K562 (cell line): ENCODE measurements at regions not wholly inside any gene's neighbourhood (a gene's known extent, or its start where the extent isn't known, plus 50 kb on each side); places are given as distances from the start of the nearest gene placed in this dataset.

ENCODE experiments used
- ATAC-seq: fragments of 200-7000 bp; cut with Tn5 transposase; 3 replicates; pipeline ENCODE4 v1.9.1; 2020; ENCODE audit warnings: moderate library complexity
- BruUV-seq: library from RNA; stranded (reverse); fragments of 400-500 nt; replicated peaks from 2 replicates; lab custom pipeline; 2021; lab: Mats Ljungman, UMichigan
- CTCF ChIA-PET: fragments of 300-600 bp; formaldehyde crosslinking; extraction: SDS; loops from one replicate; lab custom pipeline; 2021; ENCODE audit warnings: low intra/inter-chr PET ratio; lab: Yijun Ruan, JAX
- POLR2A ChIA-PET: fragments of 300-600, 350-650 bp; sonication (Branson Sonifier 250); formaldehyde crosslinking; extraction: SDS; loops from one replicate; lab custom pipeline; 2021; ENCODE audit warnings: antibody characterized with exemption, inconsistent platforms; lab: Yijun Ruan, JAX
- DNase-seq, 4 experiments: peaks; one replicate each; pipeline versions ENCODE4 v3.0.0 to v3.0.0-alpha.2; 2011 to 2018; ENCODE audit warnings: low spot score in 3 of 4, mixed read lengths in 3 of 4; ENCODE audit errors: extremely low read depth in 1 of 4
- FAIRE-seq: peaks from 2 replicates; lab custom pipeline; 2011; peaks lifted over from hg19 to GRCh38; lab: Jason Lieb, UNC
- H2AFZ ChIP-seq: 2 replicates; pipeline ENCODE4 v1.6.0; 2011; ENCODE audit warnings: low read depth, low read length, control low read depth, inconsistent platforms
- H3K27ac ChIP-seq: fragments of 200-600 bp; 3 replicates; pipeline ENCODE4 v1.8.0; 2011; ENCODE audit warnings: low read depth, mild to moderate bottlenecking, control low read depth, inconsistent platforms, low read length, moderate library complexity, mixed read lengths; ENCODE audit errors: extremely low read depth
- H3K27me3 ChIP-seq, 2 experiments: fragments of 300-600 bp in 1 of 2; 2 replicates in 1 of 2; 3 replicates in 1 of 2; pipeline versions ENCODE4 v1.6.0 to v1.8.0; 2011; ENCODE audit warnings: inconsistent platforms in 2 of 2, low read length in 2 of 2, mild to moderate bottlenecking in 1 of 2, mixed read lengths in 1 of 2, moderate library complexity in 1 of 2; ENCODE audit not compliant: control insufficient read depth in 2 of 2, insufficient read depth in 2 of 2
- H3K36me3 ChIP-seq: fragments of 300-600 bp; 3 replicates; pipeline ENCODE4 v1.8.0; 2011; ENCODE audit warnings: mild to moderate bottlenecking, low read length, inconsistent platforms; ENCODE audit not compliant: control insufficient read depth, insufficient read depth
- H3K4me1 ChIP-seq, 2 experiments: fragments of 200-600 bp in 1 of 2; replicated peaks in 1 of 2; 2 replicates in 1 of 2; 3 replicates in 1 of 2; pipeline versions ENCODE4 v1.5.1 to v1.8.0; 2011; ENCODE audit warnings: inconsistent platforms in 2 of 2, low read length in 2 of 2, mild to moderate bottlenecking in 1 of 2, mixed read lengths in 1 of 2, moderate library complexity in 1 of 2; ENCODE audit not compliant: control insufficient read depth in 2 of 2, insufficient read depth in 2 of 2
- H3K4me2 ChIP-seq: 2 replicates; pipeline ENCODE4 v1.6.1; 2011; ENCODE audit warnings: low read length, control low read depth, inconsistent platforms, mixed read lengths; ENCODE audit not compliant: insufficient read depth
- H3K4me3 ChIP-seq: fragments of 200-600 bp; sonication (generic), shearing (Covaris generic); 2 replicates; pipeline ENCODE4 v1.5.1; 2016; ENCODE audit warnings: control low read depth, inconsistent platforms
- H3K79me2 ChIP-seq: fragments of 200-600 bp; 3 replicates; pipeline ENCODE4 v1.8.0; 2011; ENCODE audit warnings: low read length, inconsistent platforms; ENCODE audit not compliant: control insufficient read depth, insufficient read depth
- H3K9ac ChIP-seq, 2 experiments: 2 replicates each; pipeline versions ENCODE4 v1.6.0 to v1.6.1; 2011; ENCODE audit warnings: low read depth in 2 of 2, low read length in 2 of 2, control low read depth in 1 of 2, inconsistent platforms in 1 of 2, mild to moderate bottlenecking in 1 of 2, mixed read lengths in 1 of 2; ENCODE audit not compliant: insufficient read depth in 1 of 2
- H3K9me1 ChIP-seq: one replicate; pipeline ENCODE4 v1.6.0; 2011; ENCODE audit warnings: inconsistent platforms, mild to moderate bottlenecking, low read length, moderate library complexity; ENCODE audit not compliant: control insufficient read depth, insufficient read depth
- H3K9me3 ChIP-seq: replicated peaks from 2 replicates; pipeline ENCODE4 v1.5.1; 2011; ENCODE audit warnings: low read depth, low read length, inconsistent platforms; ENCODE audit not compliant: control insufficient read depth, insufficient read depth
- H4K20me1 ChIP-seq: replicated peaks from 2 replicates; pipeline ENCODE4 v1.6.1; 2011; ENCODE audit warnings: low read length, inconsistent platforms, mixed read lengths; ENCODE audit not compliant: control insufficient read depth, insufficient read depth
- C11orf30 ChIP-seq: fragments of 450-650 bp; IDR thresholded peaks from 2 replicates; pipeline ENCODE4 v1.6.1; 2016; ENCODE audit warnings: low read depth, mild to moderate bottlenecking
- MAFG ChIP-seq: fragments of 450-650 bp; conservative IDR thresholded peaks from 2 replicates; pipeline ENCODE4 v1.6.1; 2016; ENCODE audit warnings: missing genetic modification characterization, missing compliant biosample characterization
- NR3C1 ChIP-seq: sonication (generic); formaldehyde crosslinking; IDR thresholded peaks from 2 replicates; pipeline ENCODE4 v1.8.1; 2022; ENCODE audit warnings: missing genetic modification reagents
- NR4A1 ChIP-seq, 2 experiments: fragments of 250-450 bp in 1 of 2; fragments of 450-650 bp in 1 of 2; sonication (Bioruptor Pico) in 1 of 2; IDR thresholded peaks; 2 replicates each; pipeline versions ENCODE4 v1.4.0 to v1.6.1; 2016 to 2020; ENCODE audit warnings: mild to moderate bottlenecking in 2 of 2, missing compliant biosample characterization in 1 of 2, missing genetic modification characterization in 1 of 2, moderate library complexity in 1 of 2
- ZNF316 ChIP-seq: fragments of 450-650 bp; IDR thresholded peaks from 2 replicates; pipeline ENCODE4 v1.6.1; 2016
- WGBS: fragments of 100-300 bp; shearing (Covaris generic); methylation state at CpG from one replicate; pipeline ENCODE4 v1.1.6; 2016; ENCODE audit warnings: low coverage, mixed read lengths; ENCODE audit not compliant: insufficient coverage; ENCODE audit errors: missing lambda C conversion rate; 5-methylcytosine and 5-hydroxymethylcytosine counted together
- in situ Hi-C: fragments of 300-500 bp; cut with MboI; formaldehyde crosslinking; loops from 4 replicates; pipeline ENCODE4 v1.15.0; 2018; ENCODE audit warnings: inconsistent platforms, mixed read lengths
- intact Hi-C: fragments of 100-400 bp; cut with micrococcal nuclease; formaldehyde crosslinking; loops from 2 replicates; pipeline ENCODE4 v1.14.2; 2022

- POLR2A ChIA-PET = no interaction called here
- Histone ChIP-seq H3K4me1 (peaks cover 0 to 3% of the 10 kb centered on the region in 2 experiments; a peak in 1 of 5 replicates), H3K27me3 (peaks cover 2 to 29% of the 10 kb centered on the region in 2 experiments; a peak in 4 of 5 replicates), H3K4me2 (no peak overlapping the region), H4K20me1 (no peaks in the 10 kb centered on the region), H3K9ac (no peak overlapping the region), H2AFZ (no peak overlapping the region), H3K36me3 (no peaks in the 10 kb centered on the region), H3K79me2 (no peaks in the 10 kb centered on the region), H3K4me3 (no peak overlapping the region), H3K9me3 (no peaks in the 10 kb centered on the region), H3K9me1 (peaks cover 3% of the 10 kb centered on the region), H3K27ac (no peak overlapping the region)
- TF ChIP-seq C11orf30 (peak; percentile 14; the same call in 1 of the 2 replicates), MAFG (tag) (0 out of 2 replicates have a peak, but pooled peaks have one; percentile 27), NR3C1 (CRISPR knock-in tag) (no peak), ZNF316 (peak; percentile 32; the same call in 1 of the 2 replicates), NR4A1 (CRISPR knock-in tag; IDR thresholded peaks at IDR 0.05) (no peak), NR4A1 (tag; IDR thresholded peaks at IDR 0.05) (no peak)
- ATAC-seq (no peak), DNase-seq (no peak), FAIRE-seq (no peak)
- intact Hi-C loops (no loop called here), in situ Hi-C loops (no loop called here)
- BruUV-seq = no TSS peak
- CTCF ChIA-PET = no interaction called here
- under 1% methylated on average over 10 of the region's 10 CpGs for WGBS
Measured at GRCh38 chr7:25584112-25584938, 356.0 kb upstream of the NPVF start.
